ENCODE measurements at regions not wholly inside any gene's neighbourhood (a gene's known extent, or its start where the extent isn't known, plus 50 kb on each side); places are given as distances from the start of the nearest gene placed in this dataset.
A peak's percentile ranks its signal among the peaks of the same experiment; 100 is the strongest.
"Not testable (repeated sequence)": the region's sequence is repeated elsewhere in the genome, so short reads cannot be mapped to it uniquely, and the experiment has no call there.

DNA sequence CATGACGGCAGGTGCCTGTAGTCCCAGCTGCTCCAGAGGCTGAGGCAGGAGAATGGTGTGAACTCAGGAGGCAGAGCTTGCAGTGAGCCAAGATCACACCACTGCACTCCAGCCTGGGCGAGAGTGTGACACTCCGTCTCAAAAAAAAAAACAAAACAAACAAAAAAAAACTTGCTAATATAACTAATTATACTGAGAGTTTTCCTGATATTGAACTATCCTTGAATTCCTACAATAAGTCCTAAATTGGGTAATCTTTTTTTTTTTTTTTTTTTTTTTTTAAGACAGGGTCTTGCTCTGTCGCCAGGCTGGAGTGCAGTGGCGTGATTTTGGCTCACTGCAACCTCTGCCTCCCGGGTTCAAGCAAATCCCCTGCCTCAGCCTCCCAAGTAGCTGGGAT, 122.7 kb upstream of the ATF7IP start:
- DNase-seq (ENCODE audit: low read depth in 1 of 2, low spot score in 1 of 2); H3K4me3 ChIP-seq (replicated peaks; ENCODE audit: insufficient read depth, low read length); H3K27me3 ChIP-seq (ENCODE audit: insufficient read depth, poor library complexity, severe bottlenecking); H3K27ac ChIP-seq (replicated peaks): not testable (repeated sequence)

DNA sequence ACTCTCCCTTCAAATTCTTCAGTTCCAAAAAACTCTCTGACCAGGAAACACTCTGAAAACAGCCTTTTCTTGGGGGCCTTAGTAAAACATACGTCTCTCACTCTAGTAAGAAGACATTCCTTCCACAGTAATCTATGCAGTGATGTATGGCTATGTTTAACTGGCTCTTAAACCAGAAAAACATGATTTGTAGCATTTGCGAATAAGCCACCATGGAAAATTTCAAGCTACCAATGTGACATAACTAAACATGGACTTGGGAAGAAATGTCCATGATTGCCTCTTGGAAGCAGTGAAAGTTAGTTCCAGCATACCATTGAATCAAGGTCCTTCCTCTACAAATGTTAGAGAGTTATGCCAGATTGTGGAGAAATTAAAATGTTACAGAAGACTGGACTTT, 121.5 kb upstream of the ATF7IP start:
- Histone ChIP-seq H3K4me3 (replicated peaks; ENCODE audit: insufficient read depth, low read length) (no peak overlapping the region), H3K27me3 (ENCODE audit: insufficient read depth, poor library complexity, severe bottlenecking) (no peaks in the 10 kb centered on the region), H3K27ac (replicated peaks) (no peak overlapping the region)
- TF ChIP-seq, protein P1, sequence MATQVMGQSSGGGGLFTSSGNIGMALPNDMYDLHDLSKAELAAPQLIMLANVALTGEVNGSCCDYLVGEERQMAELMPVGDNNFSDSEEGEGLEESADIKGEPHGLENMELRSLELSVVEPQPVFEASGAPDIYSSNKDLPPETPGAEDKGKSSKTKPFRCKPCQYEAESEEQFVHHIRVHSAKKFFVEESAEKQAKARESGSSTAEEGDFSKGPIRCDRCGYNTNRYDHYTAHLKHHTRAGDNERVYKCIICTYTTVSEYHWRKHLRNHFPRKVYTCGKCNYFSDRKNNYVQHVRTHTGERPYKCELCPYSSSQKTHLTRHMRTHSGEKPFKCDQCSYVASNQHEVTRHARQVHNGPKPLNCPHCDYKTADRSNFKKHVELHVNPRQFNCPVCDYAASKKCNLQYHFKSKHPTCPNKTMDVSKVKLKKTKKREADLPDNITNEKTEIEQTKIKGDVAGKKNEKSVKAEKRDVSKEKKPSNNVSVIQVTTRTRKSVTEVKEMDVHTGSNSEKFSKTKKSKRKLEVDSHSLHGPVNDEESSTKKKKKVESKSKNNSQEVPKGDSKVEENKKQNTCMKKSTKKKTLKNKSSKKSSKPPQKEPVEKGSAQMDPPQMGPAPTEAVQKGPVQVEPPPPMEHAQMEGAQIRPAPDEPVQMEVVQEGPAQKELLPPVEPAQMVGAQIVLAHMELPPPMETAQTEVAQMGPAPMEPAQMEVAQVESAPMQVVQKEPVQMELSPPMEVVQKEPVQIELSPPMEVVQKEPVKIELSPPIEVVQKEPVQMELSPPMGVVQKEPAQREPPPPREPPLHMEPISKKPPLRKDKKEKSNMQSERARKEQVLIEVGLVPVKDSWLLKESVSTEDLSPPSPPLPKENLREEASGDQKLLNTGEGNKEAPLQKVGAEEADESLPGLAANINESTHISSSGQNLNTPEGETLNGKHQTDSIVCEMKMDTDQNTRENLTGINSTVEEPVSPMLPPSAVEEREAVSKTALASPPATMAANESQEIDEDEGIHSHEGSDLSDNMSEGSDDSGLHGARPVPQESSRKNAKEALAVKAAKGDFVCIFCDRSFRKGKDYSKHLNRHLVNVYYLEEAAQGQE (IDR thresholded peaks at IDR 0.05; ENCODE audit: insufficient replicate concordance, low read depth), result no peak
- TF ChIP-seq GABPA (IDR thresholded peaks at IDR 0.05; ENCODE audit: low read depth) (no peak), POLR2AphosphoS5 (IDR thresholded peaks at IDR 0.05; ENCODE audit: low read depth) (no peak)
- DNase-seq (ENCODE audit: low read depth in 1 of 2, low spot score in 1 of 2), result no peak

DNA sequence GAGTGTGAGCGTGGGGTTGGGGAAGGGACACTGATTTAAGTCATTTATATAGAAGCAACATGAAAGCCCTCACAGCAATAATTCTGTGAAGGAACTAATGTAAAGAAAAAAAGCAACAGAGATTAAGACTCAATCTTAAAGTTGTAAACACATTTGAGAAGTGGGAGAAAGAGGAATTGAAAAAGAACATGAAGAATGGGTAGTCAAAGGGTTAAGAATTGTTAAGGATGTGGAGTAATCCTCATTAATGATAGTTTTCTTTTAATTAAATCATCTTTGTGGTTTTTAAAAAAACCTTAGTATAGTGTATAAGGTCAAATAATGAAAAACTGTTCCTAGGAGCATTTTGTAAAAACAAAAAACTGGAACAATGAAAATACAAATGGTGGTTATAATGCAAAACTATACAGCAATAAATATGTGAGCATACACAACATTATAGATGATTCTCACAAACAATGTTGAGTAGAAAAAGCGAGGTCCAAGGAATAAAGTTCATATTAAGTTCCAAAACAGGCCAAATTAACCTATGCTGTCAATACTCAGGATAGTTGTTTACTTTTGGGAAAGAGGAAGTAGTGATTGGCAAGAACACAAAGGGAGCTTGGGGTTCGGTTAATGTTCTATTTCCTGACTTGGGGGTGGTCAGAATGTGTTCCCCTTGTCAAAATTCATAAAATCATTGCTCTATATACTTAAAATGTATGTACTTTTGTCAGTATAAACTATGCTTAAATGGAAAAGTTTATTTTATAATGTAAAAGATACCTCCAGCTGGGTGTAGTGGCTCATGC, 120.4 kb upstream of the ATF7IP start:
- no peak overlapping the region for H3K27ac ChIP-seq (replicated peaks)
- DNase-seq (ENCODE audit: low read depth in 1 of 2, low spot score in 1 of 2), result no peak
- H3K27me3 ChIP-seq (ENCODE audit: insufficient read depth, poor library complexity, severe bottlenecking), result no peaks in the 10 kb centered on the region
- peak; percentile 21; the same call in 1 of the 2 replicates for TF ChIP-seq SPI1 (IDR thresholded peaks at IDR 0.05; ENCODE audit: borderline replicate concordance, low read depth)
- TF ChIP-seq GABPA (IDR thresholded peaks at IDR 0.05; ENCODE audit: low read depth), result no peak
- TF ChIP-seq, protein P1 (IDR thresholded peaks at IDR 0.05; ENCODE audit: insufficient replicate concordance, low read depth), result no peak
- no peak for TF ChIP-seq POLR2AphosphoS5 (IDR thresholded peaks at IDR 0.05; ENCODE audit: low read depth)
- TF ChIP-seq, protein P2, sequence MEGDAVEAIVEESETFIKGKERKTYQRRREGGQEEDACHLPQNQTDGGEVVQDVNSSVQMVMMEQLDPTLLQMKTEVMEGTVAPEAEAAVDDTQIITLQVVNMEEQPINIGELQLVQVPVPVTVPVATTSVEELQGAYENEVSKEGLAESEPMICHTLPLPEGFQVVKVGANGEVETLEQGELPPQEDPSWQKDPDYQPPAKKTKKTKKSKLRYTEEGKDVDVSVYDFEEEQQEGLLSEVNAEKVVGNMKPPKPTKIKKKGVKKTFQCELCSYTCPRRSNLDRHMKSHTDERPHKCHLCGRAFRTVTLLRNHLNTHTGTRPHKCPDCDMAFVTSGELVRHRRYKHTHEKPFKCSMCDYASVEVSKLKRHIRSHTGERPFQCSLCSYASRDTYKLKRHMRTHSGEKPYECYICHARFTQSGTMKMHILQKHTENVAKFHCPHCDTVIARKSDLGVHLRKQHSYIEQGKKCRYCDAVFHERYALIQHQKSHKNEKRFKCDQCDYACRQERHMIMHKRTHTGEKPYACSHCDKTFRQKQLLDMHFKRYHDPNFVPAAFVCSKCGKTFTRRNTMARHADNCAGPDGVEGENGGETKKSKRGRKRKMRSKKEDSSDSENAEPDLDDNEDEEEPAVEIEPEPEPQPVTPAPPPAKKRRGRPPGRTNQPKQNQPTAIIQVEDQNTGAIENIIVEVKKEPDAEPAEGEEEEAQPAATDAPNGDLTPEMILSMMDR (IDR thresholded peaks at IDR 0.05; ENCODE audit: insufficient read depth, low read length), result no peak
- no peak overlapping the region for H3K4me3 ChIP-seq (replicated peaks; ENCODE audit: insufficient read depth, low read length)

DNA sequence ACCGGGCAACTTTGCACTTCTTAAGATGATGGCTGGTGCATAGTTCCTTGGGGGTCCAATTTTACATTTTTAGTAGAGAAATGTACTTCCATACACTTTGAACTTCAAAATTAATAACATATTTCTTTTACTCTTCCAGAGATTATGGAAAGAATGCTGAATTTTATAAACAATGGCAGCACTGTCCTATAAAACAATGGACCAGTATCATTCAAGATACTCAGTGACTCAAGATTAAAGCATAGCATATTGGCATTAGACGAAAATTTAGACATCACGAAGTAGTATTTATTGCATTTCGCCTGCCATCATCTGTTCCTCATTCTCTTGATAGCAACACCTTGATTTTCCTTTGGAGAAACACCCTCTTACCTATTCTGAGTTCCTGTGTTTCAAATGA, 118.3 kb upstream of the ATF7IP start:
- H3K27me3 ChIP-seq (ENCODE audit: insufficient read depth, poor library complexity, severe bottlenecking), result no peaks in the 10 kb centered on the region
- no peak overlapping the region for H3K27ac ChIP-seq (replicated peaks)
- TF ChIP-seq SPI1 (IDR thresholded peaks at IDR 0.05; ENCODE audit: borderline replicate concordance, low read depth), result no peak
- TF ChIP-seq GABPA (IDR thresholded peaks at IDR 0.05; ENCODE audit: low read depth), result no peak
- no peak for TF ChIP-seq POLR2AphosphoS5 (IDR thresholded peaks at IDR 0.05; ENCODE audit: low read depth)
- no peak overlapping the region for H3K4me3 ChIP-seq (replicated peaks; ENCODE audit: insufficient read depth, low read length)
- DNase-seq (ENCODE audit: low read depth in 1 of 2, low spot score in 1 of 2), result no peak

DNA sequence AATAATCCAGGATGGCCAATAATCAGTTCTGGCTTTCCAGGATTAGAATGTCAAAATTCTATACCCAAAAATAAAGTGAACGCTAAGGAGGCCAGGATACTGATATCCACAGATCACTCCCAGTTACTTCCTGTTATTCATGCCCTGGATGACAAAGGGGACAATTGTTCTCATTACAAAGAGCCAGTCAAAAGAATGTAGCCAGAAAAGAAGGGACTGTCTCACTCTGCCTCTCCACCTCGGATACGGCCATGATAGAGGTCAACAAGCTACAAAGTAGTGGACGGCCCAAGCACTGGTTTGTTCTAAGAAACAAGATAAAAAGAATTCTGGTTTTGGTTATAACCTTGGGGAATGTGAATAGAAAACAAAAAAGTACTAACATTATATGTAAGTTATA, 116.1 kb upstream of the ATF7IP start:
- no peak for TF ChIP-seq POLR2AphosphoS5 (IDR thresholded peaks at IDR 0.05; ENCODE audit: low read depth)
- no peak for TF ChIP-seq SPI1 (IDR thresholded peaks at IDR 0.05; ENCODE audit: borderline replicate concordance, low read depth)
- Histone ChIP-seq H3K4me3 (replicated peaks; ENCODE audit: insufficient read depth, low read length) (no peak overlapping the region), H3K27me3 (ENCODE audit: insufficient read depth, poor library complexity, severe bottlenecking) (no peaks in the 10 kb centered on the region), H3K27ac (replicated peaks) (no peak overlapping the region)
- no peak for DNase-seq (ENCODE audit: low read depth in 1 of 2, low spot score in 1 of 2)

DNA sequence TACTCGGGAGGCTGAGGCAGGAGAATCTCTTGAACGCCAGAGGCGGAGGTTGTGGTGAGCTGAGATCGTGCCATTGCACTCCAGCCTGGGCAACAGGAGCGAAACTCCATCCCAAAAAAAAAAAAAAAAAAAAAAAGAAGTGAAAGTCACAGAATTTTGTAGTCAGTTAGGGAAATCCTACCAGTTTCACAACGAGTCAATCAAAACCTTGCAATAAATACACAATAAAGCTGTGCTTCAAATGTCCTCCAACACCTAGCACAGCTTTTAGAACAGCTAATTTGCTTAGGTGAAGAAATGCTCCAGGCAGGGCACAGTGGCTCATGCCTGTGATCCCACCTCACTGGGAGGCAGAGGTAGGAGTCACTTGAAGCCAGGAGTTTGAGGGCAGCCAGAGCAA, 112.8 kb upstream of the ATF7IP start:
- H3K27ac ChIP-seq (replicated peaks), result no peak overlapping the region
- TF ChIP-seq GABPA (IDR thresholded peaks at IDR 0.05; ENCODE audit: low read depth), result no peak
- TF ChIP-seq SPI1 (IDR thresholded peaks at IDR 0.05; ENCODE audit: borderline replicate concordance, low read depth), result no peak
- TF ChIP-seq, protein P1 (IDR thresholded peaks at IDR 0.05; ENCODE audit: insufficient replicate concordance, low read depth), result no peak
- TF ChIP-seq, protein P2 (IDR thresholded peaks at IDR 0.05; ENCODE audit: insufficient read depth, low read length), result no peak
- no peak for TF ChIP-seq POLR2AphosphoS5 (IDR thresholded peaks at IDR 0.05; ENCODE audit: low read depth)

More for the DNA sequence above, 112.8 kb upstream of the ATF7IP start:
- H3K27me3 ChIP-seq (ENCODE audit: insufficient read depth, poor library complexity, severe bottlenecking), result no peaks in the 10 kb centered on the region
- no peak for DNase-seq (ENCODE audit: low read depth in 1 of 2, low spot score in 1 of 2)
- no peak overlapping the region for H3K4me3 ChIP-seq (replicated peaks; ENCODE audit: insufficient read depth, low read length)
